Liver (tissue), 8 donors: ENCODE measurements at regions not wholly inside any gene's neighbourhood (a gene's known extent, or its start where the extent isn't known, plus 50 kb on each side); places are given as distances from the start of the nearest gene placed in this dataset.

ENCODE experiments used
- DNase-seq: peaks from one replicate; pipeline ENCODE4 v3.0.0-alpha.2; 2017; ENCODE audit warnings: low spot score
- H3K27ac ChIP-seq, 2 donors: one replicate each; pipeline ENCODE4 v1.7.0; 2013; ENCODE audit warnings: inconsistent platforms in 2 of 2, low read length in 2 of 2, control low read depth in 1 of 2, low read depth in 1 of 2, mild to moderate bottlenecking in 1 of 2
- H3K27me3 ChIP-seq, 4 donors: one replicate each; pipeline versions ENCODE4 v1.6.1 to v1.7.0; 2013; ENCODE audit warnings: low read length in 3 of 4, inconsistent platforms in 1 of 4, mild to moderate bottlenecking in 1 of 4, moderate library complexity in 1 of 4; ENCODE audit not compliant: control insufficient read depth in 4 of 4, insufficient read depth in 4 of 4
- H3K36me3 ChIP-seq, 4 donors: one replicate each; pipeline versions ENCODE4 v1.6.1 to v1.7.0; 2013; ENCODE audit warnings: low read length in 3 of 4, mild to moderate bottlenecking in 3 of 4, low read depth in 1 of 4, moderate library complexity in 1 of 4; ENCODE audit not compliant: control insufficient read depth in 4 of 4, insufficient read depth in 3 of 4
- H3K4me1 ChIP-seq, 4 donors: one replicate each; pipeline versions ENCODE4 v1.6.1 to v1.7.0; 2013; ENCODE audit warnings: low read length in 3 of 4, mild to moderate bottlenecking in 3 of 4, moderate library complexity in 1 of 4; ENCODE audit not compliant: control insufficient read depth in 4 of 4, insufficient read depth in 4 of 4
- H3K4me3 ChIP-seq, 3 donors: one replicate each; pipeline versions ENCODE4 v1.6.1 to v1.7.0; 2013; ENCODE audit warnings: low read length in 3 of 3, control low read depth in 1 of 3, low read depth in 1 of 3, mild to moderate bottlenecking in 1 of 3
- H3K9ac ChIP-seq, 2 donors: one replicate each; pipeline ENCODE4 v1.7.0; 2013; ENCODE audit warnings: low read length in 2 of 2, mild to moderate bottlenecking in 2 of 2, moderate library complexity in 2 of 2, control low read depth in 1 of 2, low read depth in 1 of 2
- H3K9me3 ChIP-seq, 4 donors: one replicate each; pipeline versions ENCODE4 v1.6.1 to v1.7.0; 2013; ENCODE audit warnings: low read length in 3 of 4; ENCODE audit not compliant: control insufficient read depth in 4 of 4
- CTCF ChIP-seq: fragments of 150-350 bp; IDR thresholded peaks from 2 replicates; pipeline ENCODE4 v1.5.1; 2017; ENCODE audit warnings: improper control_type of control experiment, low read depth, low read length; ENCODE audit not compliant: missing input control
- EGR1 ChIP-seq, 2 donors: IDR thresholded peaks; 2 replicates each; pipeline ENCODE4 v1.6.1; 2016 to 2018; ENCODE audit warnings: antibody characterized with exemption in 2 of 2, low read depth in 2 of 2
- FOXA1 ChIP-seq: IDR thresholded peaks from 2 replicates; pipeline ENCODE4 v1.6.1; 2016; ENCODE audit warnings: antibody characterized with exemption
- FOXA2 ChIP-seq: IDR thresholded peaks from 2 replicates; pipeline ENCODE4 v1.6.1; 2016; ENCODE audit warnings: antibody characterized with exemption
- GABPA ChIP-seq, 2 donors: IDR thresholded peaks in 1 of 2; conservative IDR thresholded peaks in 1 of 2; 2 replicates each; pipeline ENCODE4 v1.6.1; 2016; ENCODE audit warnings: antibody characterized with exemption in 2 of 2, mild to moderate bottlenecking in 1 of 2, moderate library complexity in 1 of 2
- HNF4A ChIP-seq, 2 donors: conservative IDR thresholded peaks; 2 replicates each; pipeline ENCODE4 v1.6.1; 2016; ENCODE audit warnings: antibody characterized with exemption in 2 of 2, mild to moderate bottlenecking in 2 of 2
- HNF4G ChIP-seq: IDR thresholded peaks from 2 replicates; pipeline ENCODE4 v1.6.1; 2016; ENCODE audit warnings: antibody characterized with exemption
- JUND ChIP-seq, 2 donors: IDR thresholded peaks; 2 replicates each; pipeline ENCODE4 v1.6.1; 2016; ENCODE audit warnings: antibody characterized with exemption in 2 of 2
- MAX ChIP-seq: IDR thresholded peaks from 2 replicates; pipeline ENCODE4 v1.6.1; 2016; ENCODE audit warnings: antibody characterized with exemption
- NR2F2 ChIP-seq: IDR thresholded peaks from 2 replicates; pipeline ENCODE4 v1.6.1; 2016; ENCODE audit warnings: antibody characterized with exemption
- RAD21 ChIP-seq, 2 donors: IDR thresholded peaks; 2 replicates each; pipeline ENCODE4 v1.6.1; 2016; ENCODE audit warnings: antibody characterized with exemption in 2 of 2, mild to moderate bottlenecking in 2 of 2
- REST ChIP-seq: IDR thresholded peaks from 2 replicates; pipeline ENCODE4 v1.6.1; 2016; ENCODE audit warnings: antibody characterized with exemption, mild to moderate bottlenecking
- RXRA ChIP-seq, 2 donors: IDR thresholded peaks; 2 replicates each; pipeline ENCODE4 v1.6.1; 2017 to 2018; ENCODE audit warnings: antibody characterized with exemption in 2 of 2, mild to moderate bottlenecking in 1 of 2
- SP1 ChIP-seq: IDR thresholded peaks from 2 replicates; pipeline ENCODE4 v1.6.1; 2018; ENCODE audit warnings: antibody characterized with exemption, mild to moderate bottlenecking
- TAF1 ChIP-seq: conservative IDR thresholded peaks from 2 replicates; pipeline ENCODE4 v1.6.1; 2016; ENCODE audit warnings: antibody characterized with exemption, mild to moderate bottlenecking
- YY1 ChIP-seq: IDR thresholded peaks from 2 replicates; pipeline ENCODE4 v1.6.1; 2016; ENCODE audit warnings: antibody characterized with exemption, mild to moderate bottlenecking
- ZBTB33 ChIP-seq: IDR thresholded peaks from 2 replicates; pipeline ENCODE4 v1.6.1; 2016; ENCODE audit warnings: antibody characterized with exemption
- WGBS: extraction: QIAGEN DNeasy Blood & Tissue Kit; methylation state at CpG from one replicate; pipeline ENCODE4 v1.1.7; 2013; 5-methylcytosine and 5-hydroxymethylcytosine counted together
- TF ChIP-seq, protein P1 (sequence below): IDR thresholded peaks from 2 replicates; pipeline ENCODE4 v1.6.1; 2016; ENCODE audit warnings: antibody characterized with exemption
- donor health status: healthy.
- donor health status: healthy.
- donor health status: healthy.
- donor health status: healthy.
- donor health status: healthy.

DNA sequence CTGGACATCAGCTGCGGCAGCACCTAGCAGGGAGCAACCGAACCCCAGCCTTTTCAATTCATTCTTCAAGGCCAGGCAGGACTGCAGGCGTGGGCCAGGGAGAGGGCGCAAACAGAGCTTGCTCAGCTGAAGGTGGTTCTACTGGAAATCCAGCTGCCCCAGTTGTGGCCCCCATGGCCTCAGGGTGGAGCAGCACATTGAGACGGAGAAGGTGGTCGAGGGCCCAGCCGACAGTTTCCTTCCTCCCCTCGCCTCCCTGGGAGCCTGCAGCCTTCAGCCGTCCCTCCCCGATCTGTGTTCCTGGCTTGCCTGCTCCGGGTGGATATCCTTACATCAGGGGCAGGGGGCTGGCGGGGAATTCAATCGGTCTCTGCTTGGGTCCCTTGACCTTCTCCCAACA, 217.8 kb downstream of the ANKRD60 start:
- Histone ChIP-seq H3K27me3 (peaks cover 0 to 2% (median 0%) of the 10 kb centered on the region in 4 donors), H3K9ac (no peak overlapping the region), H3K9me3 (no peaks in the 10 kb centered on the region), H3K4me3 (no peak overlapping the region), H3K36me3 (no peaks in the 10 kb centered on the region), H3K27ac (no peak overlapping the region), H3K4me1 (no peaks in the 10 kb centered on the region)
- no peak for DNase-seq
- 87% methylated on average over 13 of the region's 13 CpGs for WGBS
- TF ChIP-seq SP1: no peak
- TF ChIP-seq REST: no peak
- no peak for TF ChIP-seq RAD21 (IDR thresholded peaks at IDR 0.05)
- no peak for TF ChIP-seq MAX
- no peak for TF ChIP-seq NR2F2
- TF ChIP-seq TAF1: no peak
- TF ChIP-seq FOXA2: no peak
- no peak for TF ChIP-seq CTCF
- TF ChIP-seq ZBTB33: no peak
- TF ChIP-seq GABPA (IDR thresholded peaks at IDR 0.05 in 1 of 2, conservative IDR thresholded peaks at IDR 0.05 in 1 of 2): no peak
- TF ChIP-seq HNF4G: no peak
- no peak for TF ChIP-seq FOXA1
- no peak for TF ChIP-seq EGR1 (IDR thresholded peaks at IDR 0.05; ENCODE audit: low read depth in 2 of 2)
- no peak for TF ChIP-seq JUND (IDR thresholded peaks at IDR 0.05)
- no peak for TF ChIP-seq YY1
- TF ChIP-seq HNF4A (conservative IDR thresholded peaks at IDR 0.05): no peak
- TF ChIP-seq, protein P1, sequence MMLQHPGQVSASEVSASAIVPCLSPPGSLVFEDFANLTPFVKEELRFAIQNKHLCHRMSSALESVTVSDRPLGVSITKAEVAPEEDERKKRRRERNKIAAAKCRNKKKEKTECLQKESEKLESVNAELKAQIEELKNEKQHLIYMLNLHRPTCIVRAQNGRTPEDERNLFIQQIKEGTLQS: no peak
- no peak for TF ChIP-seq RXRA (IDR thresholded peaks at IDR 0.05)
